NAMALWA (cell line): ENCODE measurements at regions not wholly inside any gene's neighbourhood (a gene's known extent, or its start where the extent isn't known, plus 50 kb on each side); places are given as distances from the start of the nearest gene placed in this dataset.
"Not testable (repeated sequence)": the region's sequence is repeated elsewhere in the genome, so short reads cannot be mapped to it uniquely, and the experiment has no call there.

ENCODE experiments used
- DNase-seq: peaks from one replicate; pipeline ENCODE4 v3.0.0-alpha.2; 2015; ENCODE audit warnings: low spot score

DNA sequence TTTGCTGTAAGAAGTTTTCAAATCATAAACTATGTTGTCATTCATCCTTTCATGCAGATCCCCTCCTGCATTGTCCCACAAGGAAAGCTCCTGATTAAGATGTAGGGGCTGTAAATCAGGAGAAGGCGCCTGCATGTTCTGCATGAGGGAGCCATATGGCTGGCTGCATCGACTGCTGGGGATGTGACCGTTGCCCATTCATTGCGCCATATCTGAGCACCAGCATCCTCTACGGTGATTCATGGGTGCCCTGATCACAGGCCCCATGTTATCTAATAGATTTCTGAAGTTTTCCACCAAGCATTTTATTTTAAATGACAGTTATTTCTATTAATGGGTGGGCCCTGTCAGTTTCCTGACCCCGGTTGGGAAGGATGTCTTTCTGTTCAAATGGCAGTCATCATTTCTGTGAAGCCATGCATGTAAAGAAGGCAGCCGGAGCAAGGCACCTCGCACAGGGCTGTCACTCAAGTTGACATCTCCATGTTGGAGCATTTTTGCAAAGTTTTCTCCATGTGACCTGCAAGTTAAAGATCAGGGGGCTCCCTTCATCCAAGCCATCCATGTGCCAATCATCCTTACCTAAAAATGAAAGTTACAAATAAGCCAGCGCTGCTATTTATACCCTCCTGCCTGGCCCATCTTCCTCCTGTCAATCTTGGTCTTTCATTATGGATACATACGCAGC, 128.8 kb downstream of the TEX36 start:
- no peak for DNase-seq

DNA sequence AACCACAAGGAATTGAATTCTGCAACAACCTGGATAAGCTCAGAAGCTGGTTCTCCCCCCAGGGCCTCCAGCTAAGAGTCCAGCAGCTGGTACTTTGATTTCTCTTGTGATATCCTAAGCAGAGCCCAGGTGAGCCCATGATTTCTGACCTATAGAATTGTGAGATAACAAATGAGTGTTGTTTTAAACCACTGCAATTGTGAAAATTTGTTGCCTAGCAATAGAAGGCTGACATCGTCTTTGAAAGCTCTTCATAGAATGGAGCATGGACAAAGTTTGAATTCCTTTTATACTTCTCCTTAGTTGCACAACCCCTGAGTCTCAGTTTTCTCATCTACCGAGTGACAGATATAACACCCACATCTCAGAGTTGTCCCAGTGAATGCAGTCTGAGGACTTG, 129.9 kb downstream of the TEX36 start:
- DNase-seq = no peak

DNA sequence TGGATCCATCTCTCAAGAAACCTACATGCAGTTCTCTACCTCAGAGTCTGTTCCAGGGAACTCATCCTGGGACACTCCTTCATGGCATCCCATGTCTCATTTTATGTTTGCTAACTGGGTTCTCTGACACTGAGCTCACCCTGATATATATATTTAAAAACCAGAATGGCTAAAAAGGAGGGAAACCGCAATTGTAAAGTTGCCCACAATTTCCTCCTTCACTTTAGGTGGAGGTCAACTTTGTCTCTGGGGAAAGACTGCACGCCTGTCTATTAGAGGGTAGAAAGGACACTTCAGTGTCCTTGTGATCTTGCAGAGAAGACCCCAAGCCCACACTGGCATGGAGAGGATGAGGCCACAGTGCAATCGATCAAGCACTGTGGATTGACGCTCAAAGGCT, 131.7 kb downstream of the TEX36 start:
- DNase-seq = no peak

DNA sequence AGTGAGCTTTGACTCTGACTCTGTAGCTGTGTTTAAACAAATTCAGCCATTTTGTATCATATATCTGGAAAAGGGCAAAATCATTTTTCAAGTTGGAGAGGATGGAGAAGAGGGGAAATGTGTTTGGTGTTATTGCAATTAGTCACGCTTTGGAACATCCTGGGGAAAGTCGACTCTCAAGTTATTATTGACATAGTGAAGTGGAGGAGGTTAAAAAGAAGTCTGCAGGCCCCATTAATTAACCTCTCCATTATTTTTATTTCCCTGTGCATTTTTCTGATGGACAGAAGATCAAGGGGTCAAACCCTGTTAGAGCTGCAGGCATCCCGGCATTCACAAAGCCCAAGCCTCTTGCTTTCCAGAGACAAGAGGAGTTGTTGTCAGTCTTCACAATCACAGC, 132.6 kb downstream of the TEX36 start:
- no peak for DNase-seq

DNA sequence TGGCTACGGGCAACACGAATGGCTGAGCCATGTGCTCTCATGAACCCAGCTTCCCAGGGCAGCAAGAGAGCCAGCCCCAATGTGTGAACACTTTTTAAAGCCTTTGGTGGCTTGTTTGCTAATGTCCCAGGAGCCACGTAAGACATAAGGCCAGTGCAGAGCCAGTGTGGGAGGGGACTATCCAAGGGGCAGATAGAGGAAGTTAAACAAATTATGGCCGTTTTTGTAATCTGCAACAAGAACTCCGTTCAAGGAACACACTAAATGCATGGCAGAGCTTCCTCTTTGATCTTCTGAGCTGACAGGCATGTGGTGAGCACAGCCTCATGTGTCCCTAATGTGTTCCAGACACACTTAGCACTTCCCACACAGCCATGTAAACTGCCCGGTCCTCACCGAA, 133.3 kb downstream of the TEX36 start:
- DNase-seq = no peak

DNA sequence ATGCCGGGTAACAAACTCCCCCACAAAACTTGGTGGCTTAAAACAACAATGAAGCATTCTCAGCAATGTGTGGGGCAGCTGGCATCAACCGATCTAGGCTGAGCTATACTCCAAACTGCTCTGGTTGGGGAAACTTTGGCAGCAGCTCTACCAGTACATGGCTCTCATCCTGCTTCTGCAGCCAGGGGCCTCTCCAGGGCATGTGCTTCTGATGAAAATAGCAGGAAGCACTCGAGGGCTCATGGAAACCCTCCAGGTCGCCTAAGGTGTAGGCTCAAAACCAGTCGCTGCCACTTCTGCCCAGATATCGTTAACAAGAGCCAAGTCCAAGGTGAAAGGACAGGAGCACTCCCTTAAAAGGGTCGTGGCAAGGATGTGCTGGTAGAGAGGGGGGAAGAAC, 134.1 kb downstream of the TEX36 start:
- no peak for DNase-seq

DNA sequence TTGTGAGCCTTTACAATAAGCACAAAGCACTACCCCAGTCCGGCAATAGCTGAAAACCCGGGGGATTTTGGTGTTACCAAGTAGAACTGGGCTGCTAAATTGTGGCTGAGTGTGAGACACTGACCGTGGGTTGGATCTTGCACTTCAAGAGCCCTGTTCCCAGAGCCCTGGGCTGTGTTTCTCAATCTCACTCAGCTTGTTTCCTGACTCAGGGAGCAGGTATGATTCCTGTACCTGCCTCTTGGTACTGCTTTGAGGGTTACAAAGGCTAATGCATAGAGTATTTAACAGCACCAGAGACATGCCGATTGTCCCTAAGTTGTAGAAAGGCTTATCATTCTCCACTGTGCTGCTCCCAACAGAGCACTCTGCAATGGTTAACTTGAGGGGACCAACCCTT, 134.6 kb downstream of the TEX36 start:
- no peak for DNase-seq

DNA sequence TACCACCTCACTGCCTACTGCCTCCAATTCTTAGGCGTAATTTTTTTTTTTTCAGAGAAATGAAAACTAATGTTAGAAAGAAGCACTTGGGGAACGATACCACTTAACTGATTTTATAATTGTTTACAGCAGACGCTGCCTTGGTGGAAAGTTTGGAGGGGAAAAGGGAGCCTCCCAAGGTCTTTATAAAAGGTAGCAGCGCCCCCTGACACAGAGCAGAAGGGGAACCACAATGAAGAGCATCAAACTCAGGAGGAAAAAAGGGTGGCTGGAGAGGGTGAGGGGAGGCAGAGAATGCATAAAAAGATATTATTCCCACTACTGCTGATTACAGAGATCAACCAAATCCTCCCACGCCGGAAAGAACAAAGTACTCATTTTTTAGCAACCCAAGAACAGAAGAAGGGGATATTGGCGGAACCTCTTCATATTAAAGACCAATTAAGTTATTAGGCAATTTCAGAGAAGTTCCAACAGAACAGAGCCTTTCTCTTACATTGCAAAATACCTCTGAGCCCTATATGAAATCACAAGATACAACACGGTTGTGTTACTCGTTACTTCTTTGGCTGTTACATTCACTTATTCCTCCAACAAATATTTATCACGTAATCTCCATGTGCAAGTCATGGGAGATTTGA, 135.8 kb downstream of the TEX36 start:
- DNase-seq = no peak

DNA sequence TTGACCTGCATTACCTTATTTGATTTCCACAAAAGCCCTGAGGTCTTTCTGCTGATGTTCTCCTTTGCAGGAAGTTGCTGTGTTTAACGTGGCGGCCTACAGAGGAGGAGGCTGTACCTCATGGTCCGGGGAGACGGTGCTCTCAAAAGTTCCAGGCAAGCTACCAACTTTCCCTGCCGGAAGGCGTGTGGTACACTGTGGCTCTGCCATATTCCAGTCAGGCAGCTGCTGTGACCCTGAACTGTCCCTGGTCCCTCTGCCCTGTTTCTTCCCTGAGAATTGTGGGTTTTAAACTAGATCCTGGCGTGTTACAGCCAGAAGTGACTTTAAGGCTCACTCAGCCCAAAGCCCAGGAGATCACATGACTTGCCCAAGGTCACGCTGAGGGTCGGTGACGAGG, 139.2 kb downstream of the TEX36 start:
- no peak for DNase-seq

DNA sequence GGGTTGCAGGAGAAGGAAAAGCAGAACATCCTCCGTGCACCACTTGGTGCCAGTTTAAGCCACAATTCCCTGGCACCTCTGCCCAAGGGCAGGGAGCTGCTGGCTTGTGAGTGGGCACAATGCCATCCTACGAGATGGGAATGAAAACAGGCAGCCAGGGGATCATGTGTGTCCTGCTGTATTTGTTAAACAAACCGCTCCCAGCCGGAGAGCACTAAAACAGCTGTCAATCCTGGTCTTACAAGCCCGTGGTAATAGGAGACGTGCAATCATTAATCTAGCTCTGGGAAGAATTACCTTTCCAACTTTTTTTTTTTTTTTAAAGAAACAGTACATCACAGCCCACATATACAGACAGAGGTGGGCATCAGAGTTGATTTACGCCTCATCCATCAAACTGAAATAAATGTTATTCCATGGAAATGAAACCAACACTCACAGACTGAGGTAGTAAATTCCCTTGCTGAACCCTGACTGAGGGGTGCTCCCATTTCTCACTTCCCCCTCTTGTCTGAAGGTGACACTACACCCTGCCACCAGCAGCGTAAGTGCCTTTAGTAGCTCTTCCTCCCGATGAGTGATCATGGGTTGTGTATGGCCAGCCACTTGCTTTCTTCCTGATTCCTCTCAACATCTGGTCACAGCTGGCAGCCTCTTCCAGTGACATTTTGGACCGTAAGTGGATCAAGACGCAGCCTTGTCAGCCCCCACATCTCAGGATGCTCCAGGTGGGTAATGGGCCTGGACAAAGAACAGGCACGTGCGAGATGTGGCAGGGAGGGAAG, 143.8 kb downstream of the TEX36 start:
- no peak for DNase-seq

DNA sequence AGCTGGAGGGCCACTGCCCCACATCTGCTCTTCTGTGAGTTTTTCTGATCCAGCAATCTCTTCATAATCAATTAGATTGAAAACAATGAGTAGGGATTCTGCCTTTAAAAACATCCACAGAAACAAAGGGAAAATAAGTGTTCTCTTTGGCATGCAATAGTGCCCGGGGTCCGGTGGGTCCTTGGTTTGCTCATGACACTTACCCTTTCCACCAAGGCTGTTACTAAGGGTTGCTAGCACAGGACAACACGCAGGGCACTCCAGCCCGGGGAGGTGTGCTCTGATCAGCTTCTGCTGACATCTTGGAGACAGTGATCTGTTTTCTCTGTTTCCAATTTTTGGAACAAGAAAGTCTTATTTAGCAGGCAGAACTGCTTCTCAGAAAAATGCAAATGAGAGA, 146.7 kb downstream of the TEX36 start:
- DNase-seq = no peak

DNA sequence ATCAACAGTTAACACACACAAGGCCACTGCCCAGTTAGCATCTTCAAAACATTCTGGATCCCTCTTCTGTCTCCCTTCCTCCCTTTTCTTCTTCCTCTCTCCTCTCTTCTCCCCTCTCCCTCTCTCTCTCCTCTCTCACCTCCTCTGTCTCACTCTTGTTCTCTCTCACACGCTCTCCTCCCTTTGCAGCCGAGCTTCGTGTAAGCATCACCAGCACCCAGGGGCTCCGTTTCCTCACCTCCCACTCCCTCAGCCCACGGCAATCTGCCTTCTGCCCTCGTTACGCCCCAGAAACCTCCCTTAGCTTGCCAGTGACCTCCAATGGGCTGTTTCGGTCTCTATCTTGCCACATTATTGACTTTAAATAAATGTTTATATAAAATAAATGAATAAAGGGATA, 147.4 kb downstream of the TEX36 start:
- no peak for DNase-seq

DNA sequence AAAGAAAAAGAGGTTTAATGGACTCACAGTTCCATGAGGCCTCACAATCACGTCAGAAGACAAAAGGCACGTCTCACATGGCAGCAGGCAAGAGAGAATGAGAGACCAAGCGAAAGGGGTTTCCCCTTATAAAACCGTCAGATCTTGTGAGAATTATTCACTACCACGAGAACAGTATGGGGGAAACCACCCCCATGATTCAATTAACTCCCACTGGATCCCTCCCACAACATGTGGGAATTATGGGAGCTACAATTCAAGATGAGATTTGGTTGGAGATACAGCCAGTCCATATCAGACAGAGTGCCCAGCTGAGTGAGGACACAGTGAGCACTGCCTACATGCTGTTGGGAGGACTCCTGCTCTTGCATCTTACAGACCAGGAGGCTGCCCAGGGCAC, 148.4 kb downstream of the TEX36 start:
- DNase-seq = no peak

DNA sequence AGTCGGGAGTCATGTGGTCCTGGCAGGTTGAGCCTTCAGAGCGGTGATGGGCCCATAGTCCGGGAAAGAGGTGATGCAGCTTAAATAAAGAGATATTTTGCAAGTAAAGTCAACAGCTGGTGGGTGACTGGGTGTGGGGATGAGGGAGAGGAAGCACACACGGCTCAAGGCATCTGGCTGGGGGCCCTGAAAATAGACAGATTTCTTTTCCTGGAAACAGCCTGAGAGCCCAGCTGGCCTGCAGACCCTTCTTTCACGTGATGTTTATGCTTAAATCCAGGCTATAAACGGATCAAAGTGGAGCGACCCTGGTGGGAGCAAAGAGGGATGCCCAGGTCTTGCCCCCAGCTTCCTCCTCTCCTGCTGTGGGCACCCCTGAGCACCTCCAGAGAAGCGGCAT, 149.1 kb downstream of the TEX36 start:
- DNase-seq = no peak

DNA sequence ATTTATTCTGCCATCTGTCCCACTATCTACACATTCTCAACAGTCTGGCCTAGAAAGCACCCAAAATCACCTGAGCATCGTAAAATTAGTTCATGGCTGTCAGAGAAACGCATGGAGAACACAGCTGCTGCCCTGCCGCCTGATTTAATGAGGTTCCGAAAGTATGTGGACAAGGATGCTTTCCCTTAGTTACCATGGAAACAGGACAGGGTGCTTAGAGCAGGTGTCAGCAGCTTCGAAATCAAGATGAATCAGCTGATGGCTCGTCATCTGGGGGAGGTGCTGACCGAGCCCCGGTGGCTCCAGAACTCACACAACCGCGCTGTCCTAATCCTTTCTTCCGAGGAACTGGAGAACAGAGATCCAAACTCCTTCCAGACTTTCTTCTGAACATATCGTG, 151.5 kb downstream of the TEX36 start:
- no peak for DNase-seq

DNA sequence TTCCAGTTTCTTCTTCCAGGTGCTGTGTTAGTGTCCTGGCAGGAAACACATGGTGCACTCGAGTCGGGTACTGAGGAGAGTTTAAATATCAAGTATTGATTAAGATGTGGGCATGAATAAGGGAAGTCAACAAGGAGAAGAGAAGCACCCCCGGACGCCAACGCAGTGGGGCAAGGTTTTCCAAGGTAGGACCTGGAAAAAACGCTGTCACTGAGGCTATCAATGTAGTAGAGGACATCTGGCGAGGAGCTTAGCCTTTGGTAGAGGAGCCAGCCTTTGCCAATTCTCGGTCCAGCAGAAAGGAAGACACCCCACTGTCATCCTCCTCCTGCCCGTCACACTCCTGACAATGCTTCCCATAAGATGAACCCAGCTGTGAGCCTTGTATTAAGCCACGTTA, 159.6 kb downstream of the TEX36 start:
- DNase-seq = no peak

DNA sequence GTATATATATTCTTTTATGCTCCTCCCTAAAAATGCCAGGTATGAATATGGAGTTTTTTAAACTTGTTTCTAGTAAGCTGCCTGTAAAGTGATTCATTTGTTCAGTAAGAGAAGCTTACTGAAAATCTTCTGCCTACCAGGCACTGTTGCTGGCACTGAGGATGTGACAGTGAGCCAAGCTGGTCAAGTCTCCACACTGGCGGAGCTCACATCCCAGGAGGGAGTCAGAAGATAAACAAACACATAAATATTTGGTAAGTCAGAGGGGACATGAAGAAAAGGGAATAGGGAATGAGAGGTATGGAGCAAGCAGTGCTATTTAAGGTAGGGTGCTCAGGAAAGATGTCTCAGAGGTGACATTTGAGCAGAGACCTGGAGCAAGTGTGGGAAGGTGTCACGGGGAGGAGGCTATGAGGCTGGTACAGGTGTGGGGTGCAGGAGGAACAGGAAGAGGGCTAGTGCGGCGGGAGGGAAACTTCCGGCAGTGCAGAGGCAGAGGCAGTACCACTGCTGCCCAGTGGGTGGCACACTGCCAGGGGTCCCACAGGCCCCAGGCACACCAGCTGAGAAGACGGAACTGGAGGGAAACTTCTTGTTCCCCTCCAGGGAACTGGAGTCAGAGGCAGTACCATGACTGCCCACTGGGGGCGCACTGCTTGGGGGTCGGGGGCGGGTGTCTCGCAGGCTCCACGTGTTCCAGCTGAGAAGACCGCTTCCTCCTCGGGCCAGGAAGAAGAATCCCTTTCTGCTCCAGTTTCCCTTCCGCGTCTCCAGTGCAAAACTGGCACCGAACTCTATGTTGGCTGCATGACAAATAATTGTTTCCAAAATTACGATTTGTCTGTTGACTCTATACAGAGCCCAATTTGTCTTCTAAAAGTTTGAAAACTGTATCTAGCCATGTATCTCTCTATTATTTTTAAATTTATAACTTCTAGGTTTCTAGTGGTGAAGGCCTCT, 161.0 kb downstream of the TEX36 start:
- DNase-seq = peak; percentile 88

DNA sequence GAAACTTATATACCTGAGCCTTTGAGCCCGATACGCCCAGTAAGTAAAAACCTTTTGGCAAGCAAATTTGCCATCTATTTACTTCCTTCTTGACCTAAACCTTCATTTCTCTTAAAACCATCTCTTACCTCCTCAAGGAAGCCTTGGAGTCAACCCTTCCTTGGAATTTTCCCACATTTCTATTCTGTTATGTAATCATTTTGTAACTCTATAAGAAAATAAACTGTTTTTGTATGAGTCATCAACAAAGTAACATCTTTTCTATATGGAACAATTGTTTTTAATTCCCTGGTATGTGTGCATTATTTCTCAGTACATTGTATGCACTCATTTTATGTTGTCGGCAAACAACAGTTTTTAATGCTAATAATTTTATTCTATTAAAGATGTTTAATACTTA, 162.0 kb downstream of the TEX36 start:
- DNase-seq = no peak

DNA sequence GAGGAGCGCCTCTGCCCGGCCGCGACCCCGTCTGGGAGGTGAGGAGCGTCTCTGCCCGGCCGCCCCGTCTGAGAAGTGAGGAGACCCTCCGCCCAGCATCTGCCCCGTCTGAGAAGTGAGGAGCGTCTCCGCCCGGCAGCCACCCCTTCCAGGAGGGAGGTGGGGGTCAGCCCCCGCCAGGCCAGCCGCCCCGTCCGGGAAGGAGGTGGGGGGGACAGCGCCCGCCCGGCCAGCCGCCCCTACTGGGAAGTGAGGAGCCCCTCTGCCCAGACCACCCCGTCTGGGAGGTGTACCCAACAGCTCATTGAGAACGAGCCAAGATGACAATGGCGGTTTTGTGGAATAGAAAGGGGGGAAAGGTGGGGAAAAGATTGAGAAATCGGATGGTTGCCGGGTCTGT, 164.6 kb downstream of the TEX36 start:
- DNase-seq = not testable (repeated sequence)

DNA sequence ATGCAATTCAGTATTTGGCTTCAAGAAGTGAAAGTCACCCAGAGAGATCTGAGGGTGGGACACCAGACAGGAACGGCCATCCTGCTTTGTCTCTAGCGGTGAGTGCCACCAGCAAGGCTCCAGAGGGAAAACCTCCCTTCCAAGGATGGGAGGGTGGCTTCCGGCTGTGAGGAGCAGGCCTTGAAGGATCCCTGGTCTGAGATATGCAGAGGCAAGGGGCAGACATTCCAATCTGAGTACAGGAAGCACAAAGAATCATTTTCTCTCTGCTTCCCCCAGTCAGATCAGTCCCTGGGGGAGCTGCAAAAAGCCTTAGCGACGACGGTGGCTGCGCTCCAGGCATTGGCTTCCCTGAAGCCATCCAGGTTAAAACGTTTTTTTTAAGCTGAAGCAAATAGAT, 167.4 kb downstream of the TEX36 start:
- no peak for DNase-seq

DNA sequence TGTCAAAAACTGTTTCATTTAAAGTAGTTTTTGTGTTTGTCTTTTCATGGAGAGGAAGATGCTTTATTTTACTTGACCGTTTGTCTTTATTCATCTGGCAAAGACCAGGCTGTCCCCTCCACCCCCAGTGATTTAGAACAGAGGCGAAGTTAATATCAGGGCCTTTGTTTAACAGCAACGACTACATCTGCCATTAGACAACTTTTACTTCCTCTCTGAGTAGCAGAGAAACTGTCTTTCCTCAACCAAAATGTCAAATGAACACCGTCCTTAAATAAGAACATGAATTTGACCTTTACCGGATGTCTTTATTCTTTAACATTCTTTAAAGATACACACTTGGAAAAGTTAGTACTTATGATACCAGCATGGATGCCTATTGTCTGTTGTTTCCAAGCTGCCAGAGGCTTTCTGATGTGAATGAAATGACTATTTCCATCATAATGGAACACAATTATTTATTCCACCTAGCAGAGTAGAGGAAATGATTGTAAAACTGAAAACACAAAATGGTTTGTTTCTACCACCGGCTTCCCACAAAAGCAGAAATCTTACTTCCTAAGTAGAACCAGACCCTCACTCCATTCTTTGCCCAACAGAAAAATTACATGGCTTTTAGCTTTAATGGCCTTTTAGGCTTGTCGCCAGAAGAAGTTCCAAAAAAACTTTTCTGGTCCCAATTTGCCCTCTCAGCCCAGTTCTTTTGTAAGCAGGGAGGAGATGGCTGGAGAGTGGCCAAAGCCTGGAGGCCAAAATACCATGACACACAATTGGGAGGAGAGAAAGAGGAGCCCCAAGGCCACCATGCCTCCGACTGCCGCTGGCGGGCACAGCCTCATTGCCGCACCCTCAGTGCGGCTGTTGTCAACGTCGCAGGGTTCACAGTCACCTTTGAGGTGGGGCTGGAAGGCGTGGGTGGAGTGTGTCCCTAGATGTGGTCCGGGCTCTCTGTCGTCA, 168.5 kb downstream of the TEX36 start:
- no peak for DNase-seq
